Astrocyte of the cerebellum (primary cell): ENCODE measurements at regions not wholly inside any gene's neighbourhood (a gene's known extent, or its start where the extent isn't known, plus 50 kb on each side); places are given as distances from the start of the nearest gene placed in this dataset.

Experiments
- DNase-seq: peaks from one replicate; pipeline ENCODE4 v3.0.0-alpha.2; 2011; ENCODE audit warnings: low read depth
- H3K4me3 ChIP-seq: 2 replicates; pipeline ENCODE4 v1.5.1; 2011; ENCODE audit warnings: mild to moderate bottlenecking, low read depth, low read length, moderate library complexity
- in situ Hi-C: cut with HindIII; loops from 2 replicates; pipeline ENCODE4 v1.10.0; 2017; ENCODE audit warnings: low sequenced_read_pairs
- TF ChIP-seq, protein P1 (sequence below): IDR thresholded peaks from 2 replicates; pipeline ENCODE4 v1.5.1; 2012; ENCODE audit warnings: low read length, low read depth, moderate library complexity, mild to moderate bottlenecking; ENCODE audit errors: missing control alignments

DNA sequence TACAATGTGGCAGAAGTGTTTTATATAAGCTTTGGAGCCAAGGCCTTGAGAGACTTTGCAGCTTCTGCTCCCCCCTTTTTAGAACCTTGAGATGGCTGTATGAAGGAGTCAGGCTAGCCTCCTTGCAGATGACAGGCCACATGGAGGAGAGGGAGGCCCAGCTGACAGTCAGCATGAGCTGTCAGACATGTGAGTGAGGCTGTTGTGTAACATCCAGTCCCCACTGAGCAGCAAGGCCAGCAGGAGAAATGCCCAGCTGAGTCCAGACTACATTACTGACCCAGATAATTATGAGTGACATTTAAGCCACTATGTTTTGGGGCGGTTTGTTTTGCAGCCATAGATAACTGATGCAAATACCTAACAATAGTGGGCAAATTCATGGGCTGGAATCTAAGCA is 515.3 kb upstream of the ARX start:
- TF ChIP-seq, protein P1, sequence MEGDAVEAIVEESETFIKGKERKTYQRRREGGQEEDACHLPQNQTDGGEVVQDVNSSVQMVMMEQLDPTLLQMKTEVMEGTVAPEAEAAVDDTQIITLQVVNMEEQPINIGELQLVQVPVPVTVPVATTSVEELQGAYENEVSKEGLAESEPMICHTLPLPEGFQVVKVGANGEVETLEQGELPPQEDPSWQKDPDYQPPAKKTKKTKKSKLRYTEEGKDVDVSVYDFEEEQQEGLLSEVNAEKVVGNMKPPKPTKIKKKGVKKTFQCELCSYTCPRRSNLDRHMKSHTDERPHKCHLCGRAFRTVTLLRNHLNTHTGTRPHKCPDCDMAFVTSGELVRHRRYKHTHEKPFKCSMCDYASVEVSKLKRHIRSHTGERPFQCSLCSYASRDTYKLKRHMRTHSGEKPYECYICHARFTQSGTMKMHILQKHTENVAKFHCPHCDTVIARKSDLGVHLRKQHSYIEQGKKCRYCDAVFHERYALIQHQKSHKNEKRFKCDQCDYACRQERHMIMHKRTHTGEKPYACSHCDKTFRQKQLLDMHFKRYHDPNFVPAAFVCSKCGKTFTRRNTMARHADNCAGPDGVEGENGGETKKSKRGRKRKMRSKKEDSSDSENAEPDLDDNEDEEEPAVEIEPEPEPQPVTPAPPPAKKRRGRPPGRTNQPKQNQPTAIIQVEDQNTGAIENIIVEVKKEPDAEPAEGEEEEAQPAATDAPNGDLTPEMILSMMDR: no peak
- DNase-seq: no peak
- in situ Hi-C loops: no loop called here
- no peak overlapping the region for H3K4me3 ChIP-seq

GRCh38 chrX:25534091-25534490 is 518.3 kb upstream of the ARX start:
- TF ChIP-seq, protein P1: no peak
- in situ Hi-C loops: no loop called here
- DNase-seq: no peak
- H3K4me3 ChIP-seq: no peak overlapping the region

GRCh38 chrX:25536307-25536970 is 520.7 kb upstream of the ARX start:
- H3K4me3 ChIP-seq: no peak overlapping the region
- in situ Hi-C loops: no loop called here
- DNase-seq: no peak
- TF ChIP-seq, protein P1: no peak

GRCh38 chrX:25537699-25538098 is 521.9 kb upstream of the ARX start:
- in situ Hi-C loops: no loop called here
- H3K4me3 ChIP-seq: no peak overlapping the region
- TF ChIP-seq, protein P1: no peak
- no peak for DNase-seq

GRCh38 chrX:25544641-25545040 is 528.9 kb upstream of the ARX start:
- no peak for DNase-seq
- in situ Hi-C loops: no loop called here
- no peak overlapping the region for H3K4me3 ChIP-seq
- TF ChIP-seq, protein P1: no peak

GRCh38 chrX:25548811-25549210 is 533.0 kb upstream of the ARX start:
- TF ChIP-seq, protein P1: no peak

More at GRCh38 chrX:25548811-25549210, 533.0 kb upstream of the ARX start:
- H3K4me3 ChIP-seq: no peak overlapping the region
- in situ Hi-C loops: no loop called here
- no peak for DNase-seq
